ENCODE measurements at regions not wholly inside any gene's neighbourhood (a gene's known extent, or its start where the extent isn't known, plus 50 kb on each side); places are given as distances from the start of the nearest gene placed in this dataset.

- TF ChIP-seq POLR2AphosphoS5 (IDR thresholded peaks at IDR 0.05; ENCODE audit: low read depth, low read length) = no peak
These were observed 1263.2 kb downstream of the FAM181B start (continued) for GRCh38 chr11:81470446-81470845.

All from H1 (cell line).